HL-60 (cell line): ENCODE measurements at regions not wholly inside any gene's neighbourhood (a gene's known extent, or its start where the extent isn't known, plus 50 kb on each side); places are given as distances from the start of the nearest gene placed in this dataset.

Experiments
- GABPA ChIP-seq: IDR thresholded peaks from 2 replicates; pipeline ENCODE4 v1.6.1; 2012; ENCODE audit warnings: low read depth
- POLR2AphosphoS5 ChIP-seq: IDR thresholded peaks from 2 replicates; pipeline ENCODE4 v1.6.1; 2012; ENCODE audit warnings: low read depth
- REST ChIP-seq: IDR thresholded peaks from 2 replicates; pipeline ENCODE4 v1.6.1; 2012; ENCODE audit warnings: low read depth; ENCODE audit not compliant: insufficient replicate concordance
- SPI1 ChIP-seq: IDR thresholded peaks from 2 replicates; pipeline ENCODE4 v1.6.1; 2012; ENCODE audit warnings: low read depth, mild to moderate bottlenecking, borderline replicate concordance
- TF ChIP-seq, protein P1 (sequence below): IDR thresholded peaks from one replicate; pipeline ENCODE4 v1.5.1; 2011; ENCODE audit warnings: low read length, control low read depth, inconsistent platforms; ENCODE audit not compliant: insufficient read depth

GRCh38 chr5:69024241-69024651 lies 69.6 kb upstream of the SLC30A5 start:
- no peak for TF ChIP-seq POLR2AphosphoS5
- TF ChIP-seq, protein P1, sequence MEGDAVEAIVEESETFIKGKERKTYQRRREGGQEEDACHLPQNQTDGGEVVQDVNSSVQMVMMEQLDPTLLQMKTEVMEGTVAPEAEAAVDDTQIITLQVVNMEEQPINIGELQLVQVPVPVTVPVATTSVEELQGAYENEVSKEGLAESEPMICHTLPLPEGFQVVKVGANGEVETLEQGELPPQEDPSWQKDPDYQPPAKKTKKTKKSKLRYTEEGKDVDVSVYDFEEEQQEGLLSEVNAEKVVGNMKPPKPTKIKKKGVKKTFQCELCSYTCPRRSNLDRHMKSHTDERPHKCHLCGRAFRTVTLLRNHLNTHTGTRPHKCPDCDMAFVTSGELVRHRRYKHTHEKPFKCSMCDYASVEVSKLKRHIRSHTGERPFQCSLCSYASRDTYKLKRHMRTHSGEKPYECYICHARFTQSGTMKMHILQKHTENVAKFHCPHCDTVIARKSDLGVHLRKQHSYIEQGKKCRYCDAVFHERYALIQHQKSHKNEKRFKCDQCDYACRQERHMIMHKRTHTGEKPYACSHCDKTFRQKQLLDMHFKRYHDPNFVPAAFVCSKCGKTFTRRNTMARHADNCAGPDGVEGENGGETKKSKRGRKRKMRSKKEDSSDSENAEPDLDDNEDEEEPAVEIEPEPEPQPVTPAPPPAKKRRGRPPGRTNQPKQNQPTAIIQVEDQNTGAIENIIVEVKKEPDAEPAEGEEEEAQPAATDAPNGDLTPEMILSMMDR: peak; percentile 15
- TF ChIP-seq REST: no peak
- TF ChIP-seq SPI1: no peak
- TF ChIP-seq GABPA: no peak
